Germinal center (tissue), 1 donor: ENCODE measurements at regions not wholly inside any gene's neighbourhood (a gene's known extent, or its start where the extent isn't known, plus 50 kb on each side); places are given as distances from the start of the nearest gene placed in this dataset.

Experiments
- DNase-seq: peaks from one replicate; pipeline ENCODE4 v3.0.0; 2012; ENCODE audit warnings: mixed read lengths, low spot score

GRCh38 chr6:137690034-137690433 is 177.0 kb upstream of the TNFAIP3 start:
- DNase-seq: no peak

GRCh38 chr6:137690721-137691120 is 176.3 kb upstream of the TNFAIP3 start:
- no peak for DNase-seq

GRCh38 chr6:137692308-137692707 is 174.8 kb upstream of the TNFAIP3 start:
- DNase-seq: no peak

- DNase-seq: no peak
Measured at GRCh38 chr6:137692806-137693205, 174.3 kb upstream of the TNFAIP3 start.

- DNase-seq: no peak
Measured at GRCh38 chr6:137693711-137694110, 173.3 kb upstream of the TNFAIP3 start.

- DNase-seq: no peak
Measured at GRCh38 chr6:137696765-137697164, 170.3 kb upstream of the TNFAIP3 start.

GRCh38 chr6:137697267-137697938 is 169.7 kb upstream of the TNFAIP3 start:
- no peak for DNase-seq

GRCh38 chr6:137698636-137699030 is 168.4 kb upstream of the TNFAIP3 start:
- DNase-seq: no peak

- DNase-seq: no peak
Measured at GRCh38 chr6:137699031-137699683, 167.9 kb upstream of the TNFAIP3 start.

GRCh38 chr6:137700161-137700560 is 166.9 kb upstream of the TNFAIP3 start:
- no peak for DNase-seq

- no peak for DNase-seq
Measured at GRCh38 chr6:137700751-137701477, 166.1 kb upstream of the TNFAIP3 start.

- no peak for DNase-seq
Measured at GRCh38 chr6:137701942-137702341, 165.1 kb upstream of the TNFAIP3 start.

- DNase-seq: no peak
Measured at GRCh38 chr6:137702791-137703424, 164.2 kb upstream of the TNFAIP3 start.

GRCh38 chr6:137704802-137705159 is 162.3 kb upstream of the TNFAIP3 start:
- no peak for DNase-seq

- DNase-seq: peak; percentile 68
Measured at GRCh38 chr6:137705160-137706082, 161.6 kb upstream of the TNFAIP3 start.

GRCh38 chr6:137706083-137706750 is 160.8 kb upstream of the TNFAIP3 start:
- DNase-seq: no peak

GRCh38 chr6:137707038-137707589 is 159.9 kb upstream of the TNFAIP3 start:
- no peak for DNase-seq

- DNase-seq: peak; percentile 56
Measured at GRCh38 chr6:137707590-137708360, 159.3 kb upstream of the TNFAIP3 start.

GRCh38 chr6:137708481-137708880 is 158.6 kb upstream of the TNFAIP3 start:
- no peak for DNase-seq
